ENCODE measurements at regions not wholly inside any gene's neighbourhood (a gene's known extent, or its start where the extent isn't known, plus 50 kb on each side); places are given as distances from the start of the nearest gene placed in this dataset.

DNA sequence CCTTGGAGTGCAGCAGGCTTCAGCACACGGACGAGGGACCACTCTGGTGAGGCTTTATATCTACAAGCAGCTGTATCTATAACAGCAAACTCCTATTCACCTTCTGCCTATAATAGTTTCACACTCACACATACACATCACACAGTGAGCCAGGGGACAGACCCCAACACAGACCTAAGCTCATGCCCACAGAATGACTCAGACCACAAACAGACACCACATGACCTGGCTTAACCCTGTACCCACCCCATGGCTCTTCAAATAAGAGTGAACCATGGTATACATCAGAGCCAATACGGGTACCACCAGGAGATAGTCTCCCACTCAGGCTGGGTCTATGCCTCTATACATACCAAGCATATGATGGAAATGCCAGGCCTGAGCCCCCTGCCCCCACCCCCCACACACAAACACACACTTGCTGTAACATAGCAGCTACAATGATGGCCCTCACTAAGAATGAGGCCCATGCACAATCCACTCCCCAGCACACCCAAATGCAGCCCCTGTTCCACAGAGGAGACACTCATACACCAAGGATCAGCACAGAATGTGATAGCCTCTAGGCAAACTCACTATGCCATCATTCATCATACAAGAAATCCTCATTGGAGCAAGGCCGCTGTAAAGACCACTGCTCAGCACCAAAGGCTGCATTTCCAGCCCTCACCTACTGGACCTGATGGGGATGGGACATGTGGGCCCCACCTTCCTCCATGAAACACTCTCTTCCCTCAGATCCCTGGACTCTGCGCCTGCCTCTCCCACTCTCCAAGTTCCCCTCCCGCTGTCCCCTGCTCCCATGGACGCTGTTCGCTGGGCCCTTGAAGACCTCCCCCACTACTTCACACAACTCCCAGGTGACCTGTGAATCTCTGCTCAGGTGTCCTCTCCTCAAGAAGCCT lies 62.1 kb upstream of the XIAP start (continued):
- TF ChIP-seq, protein P1, sequence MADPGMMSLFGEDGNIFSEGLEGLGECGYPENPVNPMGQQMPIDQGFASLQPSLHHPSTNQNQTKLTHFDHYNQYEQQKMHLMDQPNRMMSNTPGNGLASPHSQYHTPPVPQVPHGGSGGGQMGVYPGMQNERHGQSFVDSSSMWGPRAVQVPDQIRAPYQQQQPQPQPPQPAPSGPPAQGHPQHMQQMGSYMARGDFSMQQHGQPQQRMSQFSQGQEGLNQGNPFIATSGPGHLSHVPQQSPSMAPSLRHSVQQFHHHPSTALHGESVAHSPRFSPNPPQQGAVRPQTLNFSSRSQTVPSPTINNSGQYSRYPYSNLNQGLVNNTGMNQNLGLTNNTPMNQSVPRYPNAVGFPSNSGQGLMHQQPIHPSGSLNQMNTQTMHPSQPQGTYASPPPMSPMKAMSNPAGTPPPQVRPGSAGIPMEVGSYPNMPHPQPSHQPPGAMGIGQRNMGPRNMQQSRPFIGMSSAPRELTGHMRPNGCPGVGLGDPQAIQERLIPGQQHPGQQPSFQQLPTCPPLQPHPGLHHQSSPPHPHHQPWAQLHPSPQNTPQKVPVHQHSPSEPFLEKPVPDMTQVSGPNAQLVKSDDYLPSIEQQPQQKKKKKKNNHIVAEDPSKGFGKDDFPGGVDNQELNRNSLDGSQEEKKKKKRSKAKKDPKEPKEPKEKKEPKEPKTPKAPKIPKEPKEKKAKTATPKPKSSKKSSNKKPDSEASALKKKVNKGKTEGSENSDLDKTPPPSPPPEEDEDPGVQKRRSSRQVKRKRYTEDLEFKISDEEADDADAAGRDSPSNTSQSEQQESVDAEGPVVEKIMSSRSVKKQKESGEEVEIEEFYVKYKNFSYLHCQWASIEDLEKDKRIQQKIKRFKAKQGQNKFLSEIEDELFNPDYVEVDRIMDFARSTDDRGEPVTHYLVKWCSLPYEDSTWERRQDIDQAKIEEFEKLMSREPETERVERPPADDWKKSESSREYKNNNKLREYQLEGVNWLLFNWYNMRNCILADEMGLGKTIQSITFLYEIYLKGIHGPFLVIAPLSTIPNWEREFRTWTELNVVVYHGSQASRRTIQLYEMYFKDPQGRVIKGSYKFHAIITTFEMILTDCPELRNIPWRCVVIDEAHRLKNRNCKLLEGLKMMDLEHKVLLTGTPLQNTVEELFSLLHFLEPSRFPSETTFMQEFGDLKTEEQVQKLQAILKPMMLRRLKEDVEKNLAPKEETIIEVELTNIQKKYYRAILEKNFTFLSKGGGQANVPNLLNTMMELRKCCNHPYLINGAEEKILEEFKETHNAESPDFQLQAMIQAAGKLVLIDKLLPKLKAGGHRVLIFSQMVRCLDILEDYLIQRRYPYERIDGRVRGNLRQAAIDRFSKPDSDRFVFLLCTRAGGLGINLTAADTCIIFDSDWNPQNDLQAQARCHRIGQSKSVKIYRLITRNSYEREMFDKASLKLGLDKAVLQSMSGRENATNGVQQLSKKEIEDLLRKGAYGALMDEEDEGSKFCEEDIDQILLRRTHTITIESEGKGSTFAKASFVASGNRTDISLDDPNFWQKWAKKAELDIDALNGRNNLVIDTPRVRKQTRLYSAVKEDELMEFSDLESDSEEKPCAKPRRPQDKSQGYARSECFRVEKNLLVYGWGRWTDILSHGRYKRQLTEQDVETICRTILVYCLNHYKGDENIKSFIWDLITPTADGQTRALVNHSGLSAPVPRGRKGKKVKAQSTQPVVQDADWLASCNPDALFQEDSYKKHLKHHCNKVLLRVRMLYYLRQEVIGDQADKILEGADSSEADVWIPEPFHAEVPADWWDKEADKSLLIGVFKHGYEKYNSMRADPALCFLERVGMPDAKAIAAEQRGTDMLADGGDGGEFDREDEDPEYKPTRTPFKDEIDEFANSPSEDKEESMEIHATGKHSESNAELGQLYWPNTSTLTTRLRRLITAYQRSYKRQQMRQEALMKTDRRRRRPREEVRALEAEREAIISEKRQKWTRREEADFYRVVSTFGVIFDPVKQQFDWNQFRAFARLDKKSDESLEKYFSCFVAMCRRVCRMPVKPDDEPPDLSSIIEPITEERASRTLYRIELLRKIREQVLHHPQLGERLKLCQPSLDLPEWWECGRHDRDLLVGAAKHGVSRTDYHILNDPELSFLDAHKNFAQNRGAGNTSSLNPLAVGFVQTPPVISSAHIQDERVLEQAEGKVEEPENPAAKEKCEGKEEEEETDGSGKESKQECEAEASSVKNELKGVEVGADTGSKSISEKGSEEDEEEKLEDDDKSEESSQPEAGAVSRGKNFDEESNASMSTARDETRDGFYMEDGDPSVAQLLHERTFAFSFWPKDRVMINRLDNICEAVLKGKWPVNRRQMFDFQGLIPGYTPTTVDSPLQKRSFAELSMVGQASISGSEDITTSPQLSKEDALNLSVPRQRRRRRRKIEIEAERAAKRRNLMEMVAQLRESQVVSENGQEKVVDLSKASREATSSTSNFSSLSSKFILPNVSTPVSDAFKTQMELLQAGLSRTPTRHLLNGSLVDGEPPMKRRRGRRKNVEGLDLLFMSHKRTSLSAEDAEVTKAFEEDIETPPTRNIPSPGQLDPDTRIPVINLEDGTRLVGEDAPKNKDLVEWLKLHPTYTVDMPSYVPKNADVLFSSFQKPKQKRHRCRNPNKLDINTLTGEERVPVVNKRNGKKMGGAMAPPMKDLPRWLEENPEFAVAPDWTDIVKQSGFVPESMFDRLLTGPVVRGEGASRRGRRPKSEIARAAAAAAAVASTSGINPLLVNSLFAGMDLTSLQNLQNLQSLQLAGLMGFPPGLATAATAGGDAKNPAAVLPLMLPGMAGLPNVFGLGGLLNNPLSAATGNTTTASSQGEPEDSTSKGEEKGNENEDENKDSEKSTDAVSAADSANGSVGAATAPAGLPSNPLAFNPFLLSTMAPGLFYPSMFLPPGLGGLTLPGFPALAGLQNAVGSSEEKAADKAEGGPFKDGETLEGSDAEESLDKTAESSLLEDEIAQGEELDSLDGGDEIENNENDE (IDR thresholded peaks at IDR 0.05; ENCODE audit: insufficient replicate concordance, low read length) = no peak
- TF ChIP-seq RAD21 (IDR thresholded peaks at IDR 0.05 in 1 of 2, conservative IDR thresholded peaks at IDR 0.05 in 1 of 2; ENCODE audit: low read depth in 2 of 2, low read length in 2 of 2) = no peak
